Adrenal gland (tissue), 9 donors: ENCODE measurements at regions not wholly inside any gene's neighbourhood (a gene's known extent, or its start where the extent isn't known, plus 50 kb on each side); places are given as distances from the start of the nearest gene placed in this dataset.

Source experiments
- DNase-seq, 7 donors: peaks; one replicate each; pipeline ENCODE4 v3.0.0-alpha.2; 2019 to 2020
- H3K27ac ChIP-seq, 5 donors: fragments of 200-600 bp; sonication (generic) in 4 of 5; 1 replicate in 3 of 5; 2 replicates in 2 of 5; pipeline versions ENCODE4 v1.5.1 to v1.8.0; 2016 to 2020; ENCODE audit warnings: mild to moderate bottlenecking in 1 of 5
- H3K27me3 ChIP-seq: fragments of 200-600 bp; 2 replicates; pipeline ENCODE4 v1.8.0; 2021
- H3K36me3 ChIP-seq, 2 donors: fragments of 200-600 bp; replicated peaks in 1 of 2; 1 replicate in 1 of 2; 2 replicates in 1 of 2; pipeline versions ENCODE4 v1.5.1 to v1.8.0; 2018 to 2022
- H3K4me1 ChIP-seq, 2 donors: fragments of 200-600 bp; replicated peaks in 1 of 2; 1 replicate in 1 of 2; 2 replicates in 1 of 2; pipeline versions ENCODE4 v1.5.1 to v1.8.0; 2018 to 2021
- H3K4me3 ChIP-seq, 4 donors: fragments of 200-600 bp; sonication (generic) in 3 of 4; one replicate each; pipeline ENCODE4 v1.5.1; 2016 to 2018
- H3K9me3 ChIP-seq, 3 donors: fragments of 200-600 bp; sonication (generic) in 1 of 3; replicated peaks in 1 of 3; 1 replicate in 2 of 3; 2 replicates in 1 of 3; pipeline versions ENCODE4 v1.5.1 to v1.8.0; 2016 to 2021
- CTCF ChIP-seq, 6 experiments: fragments of 450-650 bp in 4 of 6; fragments of 200-600 bp in 2 of 6; sonication (generic) in 1 of 6; IDR thresholded peaks; 1 replicate in 5 of 6; 2 replicates in 1 of 6; pipeline versions ENCODE4 v1.5.1 to v1.8.0; 2016 to 2021; ENCODE audit warnings: antibody characterized with exemption in 6 of 6, mild to moderate bottlenecking in 2 of 6, moderate library complexity in 1 of 6
- POLR2A ChIP-seq, 2 donors: fragments of 450-650 bp; IDR thresholded peaks; one replicate each; pipeline ENCODE4 v1.6.1; 2017; ENCODE audit warnings: antibody characterized with exemption in 2 of 2, mild to moderate bottlenecking in 2 of 2, moderate library complexity in 1 of 2
- WGBS, 4 donors: extraction: QIAGEN DNeasy Blood & Tissue Kit in 2 of 4; methylation state at CpG; one replicate each; pipeline versions ENCODE4 v1.1.5 to v1.1.7; 2013 to 2017; 5-methylcytosine and 5-hydroxymethylcytosine counted together
- intact Hi-C, 2 donors: fragments of 100-400 bp; cut with DNase I; formaldehyde crosslinking; loops; one replicate each; pipeline versions ENCODE4 v1.14.1 to v1.15.0; 2022 to 2023
- donor health status: healthy with polysubstance abuse.
- donor health status: Bipolar disorder and iron deficiency.
- donor health status: DM: yes; HTN: yes; CAD: no.
- donor health status: DM: no; HTN: no; CAD: no.
- donor health status: DM: no; HTN: no; CAD: no.

- DNase-seq = no peak
- no peaks in the 10 kb centered on the region for H3K36me3 ChIP-seq
- intact Hi-C loops = no loop called here
Observed at GRCh38 chr4:188511431-188511830, 372.2 kb downstream of the TRIML1 start.

GRCh38 chr4:188532751-188533150 lies 393.5 kb downstream of the TRIML1 start:
- 82 to 88% (median 83%) methylated on average over 10 of the region's 10 CpGs for WGBS, 4 donors
- H3K27me3 ChIP-seq = no peaks in the 10 kb centered on the region
- intact Hi-C loops = no loop called here
- no peaks in the 10 kb centered on the region for H3K4me1 ChIP-seq
- H3K27ac ChIP-seq = no peak overlapping the region
- H3K4me3 ChIP-seq = no peak overlapping the region
- DNase-seq = no peak
- no peaks in the 10 kb centered on the region for H3K9me3 ChIP-seq
- no peaks in the 10 kb centered on the region for H3K36me3 ChIP-seq
- no peak for TF ChIP-seq CTCF (IDR thresholded peaks at IDR 0.05)
- TF ChIP-seq POLR2A (IDR thresholded peaks at IDR 0.05) = no peak

More at GRCh38 chr4:188511431-188511830, 372.2 kb downstream of the TRIML1 start:
- H3K27ac ChIP-seq = no peak overlapping the region
- TF ChIP-seq CTCF (IDR thresholded peaks at IDR 0.05) = no peak
- no peak for TF ChIP-seq POLR2A (IDR thresholded peaks at IDR 0.05)
- no peaks in the 10 kb centered on the region for H3K4me1 ChIP-seq
- no peaks in the 10 kb centered on the region for H3K27me3 ChIP-seq
- H3K9me3 ChIP-seq = no peaks in the 10 kb centered on the region
- no peak overlapping the region for H3K4me3 ChIP-seq

GRCh38 chr4:188534297-188534696 lies 395.1 kb downstream of the TRIML1 start:
- WGBS, 4 donors = 68 to 73% (median 71%) methylated on average over 4 of the region's 4 CpGs
- no peaks in the 10 kb centered on the region for H3K36me3 ChIP-seq
- H3K27me3 ChIP-seq = no peaks in the 10 kb centered on the region
- H3K27ac ChIP-seq = no peak overlapping the region
- no peak for DNase-seq
- intact Hi-C loops = no loop called here
- no peak overlapping the region for H3K4me3 ChIP-seq
- TF ChIP-seq CTCF (IDR thresholded peaks at IDR 0.05) (no peak), POLR2A (IDR thresholded peaks at IDR 0.05) (no peak)
- no peaks in the 10 kb centered on the region for H3K9me3 ChIP-seq
- no peaks in the 10 kb centered on the region for H3K4me1 ChIP-seq

GRCh38 chr4:188534917-188535316 lies 395.7 kb downstream of the TRIML1 start:
- intact Hi-C loops = no loop called here
- DNase-seq = no peak
- WGBS, 4 donors = 45 to 62% (median 60%) methylated on average over 6 of the region's 6 CpGs

More at GRCh38 chr4:188534917-188535316, 395.7 kb downstream of the TRIML1 start:
- no peaks in the 10 kb centered on the region for H3K4me1 ChIP-seq
- H3K9me3 ChIP-seq = no peaks in the 10 kb centered on the region
- H3K27me3 ChIP-seq = no peaks in the 10 kb centered on the region
- H3K27ac ChIP-seq = no peak overlapping the region
- TF ChIP-seq POLR2A (IDR thresholded peaks at IDR 0.05) (no peak), CTCF (IDR thresholded peaks at IDR 0.05) (no peak)
- H3K4me3 ChIP-seq = no peak overlapping the region
- H3K36me3 ChIP-seq = no peaks in the 10 kb centered on the region
